ENCODE measurements at regions not wholly inside any gene's neighbourhood (a gene's known extent, or its start where the extent isn't known, plus 50 kb on each side); places are given as distances from the start of the nearest gene placed in this dataset.

DNA sequence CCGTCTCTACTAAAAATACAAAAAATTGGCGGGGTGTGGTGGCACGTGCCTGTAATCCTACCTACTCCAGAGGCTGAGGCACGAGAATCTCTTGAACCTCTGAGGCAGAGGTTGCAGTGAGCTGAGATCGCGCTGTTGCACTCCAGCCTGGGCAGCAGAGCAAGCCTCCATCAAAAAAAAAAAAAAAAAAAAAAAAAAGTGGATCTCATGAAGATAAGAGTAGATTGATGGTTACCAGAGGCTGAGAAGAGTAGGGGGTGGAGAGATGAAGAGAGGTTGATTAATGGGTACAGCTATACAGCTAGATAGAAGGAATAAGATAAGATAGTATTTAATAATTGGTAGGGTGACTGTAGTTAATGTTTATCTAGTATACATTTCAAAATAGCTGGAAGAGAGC lies 65.9 kb upstream of the LRRC3B start:
- Mint-ChIP-seq H3K9me3 (ENCODE audit: unreplicated experiment) (no peaks in the 10 kb centered on the region), H3K36me3 (ENCODE audit: insufficient read depth, unreplicated experiment) (no peaks in the 10 kb centered on the region), H3K4me1 (ENCODE audit: low read depth, unreplicated experiment) (no peaks in the 10 kb centered on the region), H3K4me3 (ENCODE audit: unreplicated experiment) (no peak overlapping the region), H3K27ac (ENCODE audit: unreplicated experiment) (no peak overlapping the region), H3K27me3 (ENCODE audit: insufficient read depth, unreplicated experiment) (peaks cover 2% of the 10 kb centered on the region)
- Histone ChIP-seq H3K9me3 (no peaks in the 10 kb centered on the region), H3K4me1 (no peaks in the 10 kb centered on the region), H3K4me3 (ENCODE audit: low read depth, low read length) (no peak overlapping the region), H3K36me3 (ENCODE audit: control insufficient read depth, insufficient read depth, low read length) (no peaks in the 10 kb centered on the region), H3K27me3 (replicated peaks; ENCODE audit: control insufficient read depth, insufficient read depth, low read length) (no peaks in the 10 kb centered on the region)
- TF ChIP-seq, protein P1, sequence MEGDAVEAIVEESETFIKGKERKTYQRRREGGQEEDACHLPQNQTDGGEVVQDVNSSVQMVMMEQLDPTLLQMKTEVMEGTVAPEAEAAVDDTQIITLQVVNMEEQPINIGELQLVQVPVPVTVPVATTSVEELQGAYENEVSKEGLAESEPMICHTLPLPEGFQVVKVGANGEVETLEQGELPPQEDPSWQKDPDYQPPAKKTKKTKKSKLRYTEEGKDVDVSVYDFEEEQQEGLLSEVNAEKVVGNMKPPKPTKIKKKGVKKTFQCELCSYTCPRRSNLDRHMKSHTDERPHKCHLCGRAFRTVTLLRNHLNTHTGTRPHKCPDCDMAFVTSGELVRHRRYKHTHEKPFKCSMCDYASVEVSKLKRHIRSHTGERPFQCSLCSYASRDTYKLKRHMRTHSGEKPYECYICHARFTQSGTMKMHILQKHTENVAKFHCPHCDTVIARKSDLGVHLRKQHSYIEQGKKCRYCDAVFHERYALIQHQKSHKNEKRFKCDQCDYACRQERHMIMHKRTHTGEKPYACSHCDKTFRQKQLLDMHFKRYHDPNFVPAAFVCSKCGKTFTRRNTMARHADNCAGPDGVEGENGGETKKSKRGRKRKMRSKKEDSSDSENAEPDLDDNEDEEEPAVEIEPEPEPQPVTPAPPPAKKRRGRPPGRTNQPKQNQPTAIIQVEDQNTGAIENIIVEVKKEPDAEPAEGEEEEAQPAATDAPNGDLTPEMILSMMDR (IDR thresholded peaks at IDR 0.05; ENCODE audit: insufficient read depth in 1 of 2, low read depth in 1 of 2, low read length in 1 of 2, severe bottlenecking in 1 of 2, unreplicated experiment in 1 of 2) = no peak
- POLR2A ChIA-PET = no interaction called here
- DNase-seq = no peak
- CTCF ChIA-PET = no interaction called here
- no TSS peak for BruUV-seq (replicated peaks)
- intact Hi-C loops (cut with micrococcal nuclease; ENCODE audit: unreplicated experiment) = no loop called here

DNA sequence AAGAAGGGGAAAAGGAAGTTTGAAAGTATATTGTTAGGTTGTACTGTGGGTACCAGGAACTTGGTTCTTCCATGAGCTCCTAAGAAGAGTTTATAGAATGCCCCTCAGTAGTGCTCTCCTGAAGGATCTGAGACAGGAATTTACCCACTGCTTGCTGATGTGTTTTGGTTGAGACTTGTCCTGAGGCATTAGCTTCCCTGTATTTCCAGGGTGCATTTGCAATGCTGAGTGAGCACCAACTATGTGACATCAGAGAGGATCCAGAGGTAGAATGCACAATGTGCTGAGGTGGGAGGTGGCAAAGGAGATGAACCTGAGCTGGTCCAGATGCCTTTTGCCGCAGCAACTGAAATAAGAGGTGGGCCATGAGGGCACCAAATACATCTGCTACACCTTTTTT lies 64.3 kb upstream of the LRRC3B start:
- H3K9me3 Mint-ChIP-seq (ENCODE audit: unreplicated experiment) = no peaks in the 10 kb centered on the region
- Histone ChIP-seq H3K27me3 (replicated peaks; ENCODE audit: control insufficient read depth, insufficient read depth, low read length) (no peaks in the 10 kb centered on the region), H3K36me3 (ENCODE audit: control insufficient read depth, insufficient read depth, low read length) (no peaks in the 10 kb centered on the region), H3K4me3 (ENCODE audit: low read depth, low read length) (no peak overlapping the region), H3K4me1 (no peaks in the 10 kb centered on the region), H3K9me3 (no peaks in the 10 kb centered on the region)
- H3K27me3 Mint-ChIP-seq (ENCODE audit: insufficient read depth, unreplicated experiment) = peaks cover 2% of the 10 kb centered on the region
- TF ChIP-seq, protein P1 (IDR thresholded peaks at IDR 0.05; ENCODE audit: insufficient read depth in 1 of 2, low read depth in 1 of 2, low read length in 1 of 2, severe bottlenecking in 1 of 2, unreplicated experiment in 1 of 2) = no peak
- no peak overlapping the region for H3K27ac Mint-ChIP-seq (ENCODE audit: unreplicated experiment)
- CTCF ChIA-PET = no interaction called here
- intact Hi-C loops (cut with micrococcal nuclease; ENCODE audit: unreplicated experiment) = no loop called here
- no peak for DNase-seq
- no peak overlapping the region for H3K4me3 Mint-ChIP-seq (ENCODE audit: unreplicated experiment)
- no TSS peak for BruUV-seq (replicated peaks)
- POLR2A ChIA-PET = no interaction called here
- no peaks in the 10 kb centered on the region for H3K36me3 Mint-ChIP-seq (ENCODE audit: insufficient read depth, unreplicated experiment)
- H3K4me1 Mint-ChIP-seq (ENCODE audit: low read depth, unreplicated experiment) = no peaks in the 10 kb centered on the region

DNA sequence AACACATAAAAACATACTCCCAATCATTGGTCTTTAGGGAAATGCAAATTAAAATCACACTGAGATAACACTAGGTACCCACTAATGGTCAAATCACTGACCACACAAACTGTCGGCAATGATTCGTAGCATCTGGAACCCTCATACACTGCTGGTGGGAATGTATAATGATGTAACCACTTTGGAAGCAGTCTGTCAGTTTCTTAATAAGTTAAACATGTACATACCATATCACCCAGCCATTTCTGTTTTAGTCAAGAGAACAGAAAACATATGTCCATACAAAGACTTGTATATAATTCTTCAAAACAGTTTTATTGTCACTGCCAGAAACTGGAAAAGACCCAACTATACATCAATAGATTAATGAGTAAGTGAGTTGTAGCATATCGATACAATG lies 63.3 kb upstream of the LRRC3B start:
- no peaks in the 10 kb centered on the region for H3K27me3 ChIP-seq (replicated peaks; ENCODE audit: control insufficient read depth, insufficient read depth, low read length)
- no peaks in the 10 kb centered on the region for H3K36me3 ChIP-seq (ENCODE audit: control insufficient read depth, insufficient read depth, low read length)
- H3K4me1 Mint-ChIP-seq (ENCODE audit: low read depth, unreplicated experiment) = no peaks in the 10 kb centered on the region
- H3K4me1 ChIP-seq = no peaks in the 10 kb centered on the region
- H3K27me3 Mint-ChIP-seq (ENCODE audit: insufficient read depth, unreplicated experiment) = peaks cover 2% of the 10 kb centered on the region
- H3K4me3 Mint-ChIP-seq (ENCODE audit: unreplicated experiment) = no peak overlapping the region
- intact Hi-C loops (cut with micrococcal nuclease; ENCODE audit: unreplicated experiment) = no loop called here
- no TSS peak for BruUV-seq (replicated peaks)
- TF ChIP-seq, protein P1 (IDR thresholded peaks at IDR 0.05; ENCODE audit: insufficient read depth in 1 of 2, low read depth in 1 of 2, low read length in 1 of 2, severe bottlenecking in 1 of 2, unreplicated experiment in 1 of 2) = no peak
- ChIA-PET POLR2A (no interaction called here), CTCF (no interaction called here)
- H3K9me3 Mint-ChIP-seq (ENCODE audit: unreplicated experiment) = no peaks in the 10 kb centered on the region
- no peak for DNase-seq
- H3K36me3 Mint-ChIP-seq (ENCODE audit: insufficient read depth, unreplicated experiment) = no peaks in the 10 kb centered on the region
- H3K4me3 ChIP-seq (ENCODE audit: low read depth, low read length) = no peak overlapping the region
- no peaks in the 10 kb centered on the region for H3K9me3 ChIP-seq
- H3K27ac Mint-ChIP-seq (ENCODE audit: unreplicated experiment) = no peak overlapping the region

Data from Caco-2 (cell line).